H1 (cell line): ENCODE measurements at regions not wholly inside any gene's neighbourhood (a gene's known extent, or its start where the extent isn't known, plus 50 kb on each side); places are given as distances from the start of the nearest gene placed in this dataset.

Source experiments
- CTCF ChIA-PET: fragments of 300-600 bp; sonication (Branson Sonifier 250); formaldehyde crosslinking; loops from one replicate; lab custom pipeline; 2021; ENCODE audit not compliant: partially characterized antibody; lab: Charles Lee
- POLR2A ChIA-PET: fragments of 300-600 bp; sonication (Branson Sonifier 250); formaldehyde crosslinking; loops from one replicate; lab custom pipeline; 2021; ENCODE audit warnings: inconsistent platforms; ENCODE audit not compliant: partially characterized antibody; lab: Charles Lee
- DNase-seq, 2 experiments: peaks; one replicate each; pipeline versions ENCODE4 v3.0.0 to v3.0.0-alpha.2; 2010 to 2022; ENCODE audit warnings: low spot score in 2 of 2, low read depth in 1 of 2, mixed read lengths in 1 of 2
- FAIRE-seq: peaks from 2 replicates; lab custom pipeline; 2011; peaks lifted over from hg19 to GRCh38; lab: Jason Lieb, UNC
- H2AFZ ChIP-seq: 2 replicates; pipeline ENCODE4 v1.8.1; 2012; ENCODE audit warnings: low read length, inconsistent platforms
- H2AK5ac ChIP-seq: 2 replicates; pipeline ENCODE4 v1.6.1; 2013; ENCODE audit warnings: low read depth, low read length
- H2BK120ac ChIP-seq: replicated peaks from 2 replicates; pipeline ENCODE3; 2013; ENCODE audit warnings: low read depth, low read length, inconsistent platforms
- H2BK12ac ChIP-seq: 2 replicates; pipeline ENCODE4 v1.6.1; 2013; ENCODE audit warnings: low read depth, low read length
- H2BK15ac ChIP-seq: 2 replicates; pipeline ENCODE4 v1.6.1; 2013; ENCODE audit warnings: low read length
- H2BK20ac ChIP-seq: 2 replicates; pipeline ENCODE4 v1.6.1; 2013; ENCODE audit warnings: low read length
- H2BK5ac ChIP-seq: 2 replicates; pipeline ENCODE4 v1.6.1; 2013; ENCODE audit warnings: low read depth, low read length
- H3K14ac ChIP-seq: 2 replicates; pipeline ENCODE4 v1.6.1; 2013; ENCODE audit warnings: inconsistent platforms; ENCODE audit not compliant: insufficient read length
- H3K18ac ChIP-seq: 2 replicates; pipeline ENCODE4 v1.6.1; 2013; ENCODE audit warnings: low read length; ENCODE audit errors: extremely low read depth
- H3K23ac ChIP-seq: 2 replicates; pipeline ENCODE4 v1.6.1; 2013; ENCODE audit warnings: inconsistent platforms; ENCODE audit not compliant: insufficient read length
- H3K23me2 ChIP-seq: 2 replicates; pipeline ENCODE4 v1.6.1; 2013; ENCODE audit warnings: low read depth, low read length
- H3K27ac ChIP-seq: 2 replicates; pipeline ENCODE4 v1.6.1; 2011; ENCODE audit warnings: low read depth, low read length, inconsistent platforms
- H3K27me3 ChIP-seq, 4 experiments: replicated peaks in 1 of 4; 1 replicate in 1 of 4; 2 replicates in 3 of 4; pipeline versions ENCODE4 v1.6.1 to v1.8.1; 2011 to 2013; ENCODE audit warnings: low read length in 3 of 4, mild to moderate bottlenecking in 3 of 4, inconsistent platforms in 2 of 4, mixed read lengths in 2 of 4, moderate library complexity in 1 of 4; ENCODE audit not compliant: control insufficient read depth in 3 of 4, insufficient read depth in 3 of 4; ENCODE audit errors: extremely low read depth in 1 of 4
- H3K36me3 ChIP-seq, 4 experiments: 2 replicates each; pipeline versions ENCODE4 v1.6.1 to v1.8.1; 2011 to 2013; ENCODE audit warnings: mild to moderate bottlenecking in 4 of 4, low read length in 3 of 4, moderate library complexity in 2 of 4, control low read depth in 1 of 4, inconsistent platforms in 1 of 4; ENCODE audit not compliant: insufficient read depth in 4 of 4, control insufficient read depth in 2 of 4
- H3K4ac ChIP-seq: replicated peaks from 2 replicates; pipeline ENCODE3; 2013; ENCODE audit warnings: low read length, low read depth, mixed read lengths, inconsistent platforms; ENCODE audit not compliant: insufficient read length
- H3K4me1 ChIP-seq, 4 experiments: replicated peaks in 1 of 4; 1 replicate in 1 of 4; 2 replicates in 3 of 4; pipeline versions ENCODE4 v1.6.1 to v1.8.1; 2011 to 2013; ENCODE audit warnings: low read length in 3 of 4, inconsistent platforms in 2 of 4, mixed read lengths in 1 of 4; ENCODE audit not compliant: insufficient read depth in 4 of 4, control insufficient read depth in 3 of 4
- H3K4me2 ChIP-seq, 2 experiments: 2 replicates each; pipeline versions ENCODE4 v1.6.1 to v1.8.1; 2011 to 2013; ENCODE audit warnings: low read depth in 2 of 2, low read length in 2 of 2, control low read depth in 1 of 2, inconsistent platforms in 1 of 2, mild to moderate bottlenecking in 1 of 2; ENCODE audit not compliant: insufficient read depth in 1 of 2
- H3K4me3 ChIP-seq, 4 experiments: fragments of 200-600, 300-600 bp in 1 of 4; sonication (generic), shearing (Covaris generic), sonication (Bioruptor Twin) in 1 of 4; 2 replicates each; pipeline versions ENCODE4 v1.5.1 to v1.8.1; 2011 to 2016; ENCODE audit warnings: low read length in 4 of 4, low read depth in 3 of 4, control low read depth in 2 of 4, inconsistent platforms in 2 of 4, mild to moderate bottlenecking in 2 of 4, mixed read lengths in 1 of 4, moderate library complexity in 1 of 4; ENCODE audit not compliant: insufficient read depth in 2 of 4; ENCODE audit errors: extremely low read depth in 1 of 4
- H3K56ac ChIP-seq: replicated peaks from 2 replicates; pipeline ENCODE3; 2013; ENCODE audit warnings: low read depth, mild to moderate bottlenecking, mixed read lengths, low read length, inconsistent platforms; ENCODE audit not compliant: insufficient read length
- H3K79me1 ChIP-seq: 2 replicates; pipeline ENCODE4 v1.6.1; 2013; ENCODE audit warnings: low read depth, low read length, control low read depth
- H3K79me2 ChIP-seq, 2 experiments: 2 replicates each; pipeline versions ENCODE4 v1.6.1 to v1.8.1; 2012 to 2013; ENCODE audit warnings: low read length in 2 of 2, mild to moderate bottlenecking in 2 of 2, inconsistent platforms in 1 of 2; ENCODE audit not compliant: insufficient read depth in 2 of 2, control insufficient read depth in 1 of 2
- H3K9ac ChIP-seq, 4 experiments: replicated peaks in 1 of 4; 1 replicate in 1 of 4; 2 replicates in 3 of 4; pipeline versions ENCODE4 v1.6.1 to v1.8.1; 2011 to 2013; ENCODE audit warnings: low read depth in 3 of 4, low read length in 3 of 4, control low read depth in 2 of 4, mild to moderate bottlenecking in 2 of 4, moderate library complexity in 2 of 4, inconsistent platforms in 1 of 4; ENCODE audit errors: extremely low read depth in 1 of 4
- H3K9me3 ChIP-seq, 2 experiments: 2 replicates each; pipeline versions ENCODE4 v1.6.1 to v1.8.1; 2012 to 2013; ENCODE audit warnings: mild to moderate bottlenecking in 2 of 2, moderate library complexity in 2 of 2, control low read depth in 1 of 2, inconsistent platforms in 1 of 2, low read depth in 1 of 2, low read length in 1 of 2, mixed read lengths in 1 of 2; ENCODE audit not compliant: insufficient read depth in 2 of 2
- H4K20me1 ChIP-seq, 2 experiments: replicated peaks in 1 of 2; 2 replicates each; pipeline versions ENCODE3 to v1.8.1; 2011 to 2013; ENCODE audit warnings: inconsistent platforms in 2 of 2, low read length in 2 of 2, mild to moderate bottlenecking in 1 of 2; ENCODE audit not compliant: insufficient read depth in 2 of 2, control insufficient read depth in 1 of 2
- H4K5ac ChIP-seq: 2 replicates; pipeline ENCODE4 v1.6.1; 2013; ENCODE audit warnings: low read length, low read depth, mixed read lengths, inconsistent platforms; ENCODE audit not compliant: insufficient read length
- H4K8ac ChIP-seq: 2 replicates; pipeline ENCODE4 v1.8.0; 2013; ENCODE audit warnings: mild to moderate bottlenecking, moderate library complexity, low read length, inconsistent platforms; ENCODE audit not compliant: insufficient read depth; ENCODE audit errors: extremely low read depth
- H4K91ac ChIP-seq: replicated peaks from 2 replicates; pipeline ENCODE3; 2013; ENCODE audit warnings: low read length, mixed read lengths, inconsistent platforms; ENCODE audit not compliant: insufficient read length
- ASH2L ChIP-seq: fragments of 200-600, 300-600 bp; sonication (generic); IDR thresholded peaks from one replicate; pipeline ENCODE4 v1.7.1; 2017; ENCODE audit warnings: low read length
- EP300 ChIP-seq, 2 experiments: IDR thresholded peaks; 1 replicate in 1 of 2; 2 replicates in 1 of 2; pipeline ENCODE4 v1.6.1; 2011 to 2012; ENCODE audit warnings: low read depth in 2 of 2, low read length in 2 of 2, mild to moderate bottlenecking in 2 of 2, borderline replicate concordance in 1 of 2, inconsistent platforms in 1 of 2, moderate library complexity in 1 of 2
- MAFK ChIP-seq: IDR thresholded peaks from 2 replicates; pipeline ENCODE4 v1.6.1; 2012; ENCODE audit warnings: low read depth, mild to moderate bottlenecking, improper control_type of control experiment, low read length
- WGBS, 2 experiments: shearing (Covaris generic) in 1 of 2; methylation state at CpG; one replicate each; pipeline versions ENCODE4 v1.1.6 to v1.1.7; 2013 to 2015; ENCODE audit warnings: low lambda C conversion rate in 2 of 2, mixed read lengths in 2 of 2, inconsistent platforms in 1 of 2, low coverage in 1 of 2, missing lambda C conversion rate in 1 of 2; ENCODE audit not compliant: insufficient replicate concordance in 2 of 2, insufficient coverage in 1 of 2, insufficient read length in 1 of 2; ENCODE audit errors: extremely low coverage in 1 of 2, missing lambda C conversion rate in 1 of 2; 5-methylcytosine and 5-hydroxymethylcytosine counted together

GRCh38 chr2:128439791-128440665 is 121.4 kb upstream of the HS6ST1 start:
- POLR2A ChIA-PET, result interaction anchor here (0.6 kb wide), 1 partner anchor 14 kb away, joined by 3 read pairs; no protein-coding TSS in a partner anchor
- H3K4me1 ChIP-seq, result peaks cover 5 to 10% (median 8%) of the 10 kb centered on the region in 4 experiments; a peak in 5 of 7 replicates
- no peak overlapping the region for H2BK20ac ChIP-seq
- no peak overlapping the region for H3K18ac ChIP-seq
- no peak overlapping the region for H4K5ac ChIP-seq
- H3K9ac ChIP-seq, result no peak overlapping the region
- H4K91ac ChIP-seq, result no peak overlapping the region
- H2AK5ac ChIP-seq, result 0 out of 2 replicates have a peak overlapping the region, but pooled peaks have one; percentile 53
- H2BK5ac ChIP-seq, result no peak overlapping the region
- no peak overlapping the region for H3K4me2 ChIP-seq
- H4K20me1 ChIP-seq, result no peaks in the 10 kb centered on the region
- TF ChIP-seq MAFK (no peak), ASH2L (no peak), EP300 (IDR thresholded peaks at IDR 0.05; ENCODE audit: borderline replicate concordance in 1 of 2, low read depth in 2 of 2, low read length in 2 of 2) (no peak)
- TF ChIP-seq, all 59 proteins: peak for 0
- peak in 1 of 2 experiments; percentile 37 for DNase-seq
- Histone ChIP-seq H2AFZ (no peak overlapping the region), H3K4me3 (no peak overlapping the region), H2BK120ac (no peak overlapping the region), H2BK12ac (no peak overlapping the region), H2BK15ac (peak overlapping the region; percentile 61; the same call in 1 of the 2 replicates), H3K27me3 (no peaks in the 10 kb centered on the region), H4K8ac (no peak overlapping the region; the same call in 1 of the 2 replicates), H3K4ac (no peak overlapping the region), H3K27ac (no peak overlapping the region), H3K36me3 (no peaks in the 10 kb centered on the region), H3K79me2 (no peaks in the 10 kb centered on the region), H3K79me1 (no peaks in the 10 kb centered on the region), H3K56ac (no peak overlapping the region), H3K23me2 (no peaks in the 10 kb centered on the region), H3K23ac (no peak overlapping the region), H3K14ac (no peak overlapping the region), H3K9me3 (no peaks in the 10 kb centered on the region)
- CTCF ChIA-PET, result interaction anchor here (0.9 kb wide), 1 partner anchor 120 kb away, joined by 3 read pairs; no protein-coding TSS in a partner anchor
- FAIRE-seq, result no peak
- 78% methylated on average over 12 of the region's 13 CpGs; no CpG with 5 or more reads in 1 of the 2 experiments for WGBS, 2 experiments
